ENCODE measurements at regions not wholly inside any gene's neighbourhood (a gene's known extent, or its start where the extent isn't known, plus 50 kb on each side); places are given as distances from the start of the nearest gene placed in this dataset.
"Not testable (repeated sequence)": the region's sequence is repeated elsewhere in the genome, so short reads cannot be mapped to it uniquely, and the experiment has no call there.

- DNase-seq = not testable (repeated sequence)
Measured at GRCh38 chr12:124070394-124071074, 97.5 kb downstream of the ZNF664 start.

GRCh38 chr12:124071075-124071443 lies 98.0 kb downstream of the ZNF664 start:
- no peak for DNase-seq

GRCh38 chr12:124073356-124074035 lies 100.5 kb downstream of the ZNF664 start:
- DNase-seq = no peak

- DNase-seq = no peak
Measured at GRCh38 chr12:124075841-124076240, 102.8 kb downstream of the ZNF664 start.

GRCh38 chr12:124077701-124078100 lies 104.7 kb downstream of the ZNF664 start:
- DNase-seq = no peak

GRCh38 chr12:124078800-124079199 lies 105.8 kb downstream of the ZNF664 start:
- no peak for DNase-seq

GRCh38 chr12:124080649-124081048 lies 107.6 kb downstream of the ZNF664 start:
- DNase-seq = no peak

GRCh38 chr12:124082012-124082411 lies 109.0 kb downstream of the ZNF664 start:
- DNase-seq = no peak

- no peak for DNase-seq
Measured at GRCh38 chr12:124082687-124083086, 109.7 kb downstream of the ZNF664 start.

GRCh38 chr12:124083708-124084107 lies 110.7 kb downstream of the ZNF664 start:
- no peak for DNase-seq

GRCh38 chr12:124085419-124086296 lies 112.6 kb downstream of the ZNF664 start:
- DNase-seq = no peak

GRCh38 chr12:124086299-124086898 lies 113.4 kb downstream of the ZNF664 start:
- DNase-seq = no peak

GRCh38 chr12:124087266-124088051 lies 114.4 kb downstream of the ZNF664 start:
- no peak for DNase-seq

- no peak for DNase-seq
Measured at GRCh38 chr12:124088217-124088907, 115.3 kb downstream of the ZNF664 start.

- not testable (repeated sequence) for DNase-seq
Measured at GRCh38 chr12:124089181-124089914, 116.3 kb downstream of the ZNF664 start.

GRCh38 chr12:124091835-124092234 lies 118.8 kb downstream of the ZNF664 start:
- no peak for DNase-seq

GRCh38 chr12:124092532-124092931 lies 119.5 kb downstream of the ZNF664 start:
- DNase-seq = not testable (repeated sequence)

GRCh38 chr12:124093297-124093696 lies 120.3 kb downstream of the ZNF664 start:
- no peak for DNase-seq

GRCh38 chr12:124094188-124094587 lies 121.2 kb downstream of the ZNF664 start:
- peak; percentile 78 for DNase-seq

GRCh38 chr12:124094733-124095132 lies 121.7 kb downstream of the ZNF664 start:
- peak; percentile 88 for DNase-seq

- no peak for DNase-seq
Measured at GRCh38 chr12:124096109-124096508, 123.1 kb downstream of the ZNF664 start.

Measured in NCI-H2029 treated with DMSO at 0.1 percent for 48 hours (cell line).